GM19351 (cell line): ENCODE measurements at regions not wholly inside any gene's neighbourhood (a gene's known extent, or its start where the extent isn't known, plus 50 kb on each side); places are given as distances from the start of the nearest gene placed in this dataset.
"Not testable (repeated sequence)": the region's sequence is repeated elsewhere in the genome, so short reads cannot be mapped to it uniquely, and the experiment has no call there.

Experiments
- ATAC-seq: cut with Tn5 transposase; IDR thresholded peaks from one replicate; pipeline ENCODE4 v1.9.1; 2021; ENCODE audit warnings: mild to moderate bottlenecking, moderate library complexity; ENCODE audit not compliant: unreplicated experiment

DNA sequence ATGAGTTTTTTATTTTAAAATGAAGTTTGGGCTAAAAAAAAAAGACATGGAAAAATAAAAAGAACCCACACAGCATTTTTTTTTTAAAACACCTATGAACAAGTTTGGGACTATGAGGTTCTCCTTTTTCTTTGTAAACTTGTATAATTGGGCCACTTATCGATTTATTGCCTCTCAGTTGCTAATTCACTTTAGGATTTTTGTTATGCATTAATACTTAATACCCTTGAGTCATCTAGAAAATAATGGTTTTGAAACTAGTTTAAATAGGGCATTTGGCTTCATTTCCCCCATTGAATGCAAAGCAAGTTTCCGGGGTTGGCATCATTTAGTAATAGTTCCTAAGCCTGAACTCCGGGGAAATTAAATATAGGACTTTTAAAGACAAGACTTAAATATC lies 312.8 kb upstream of the RGS6 start:
- no peak for ATAC-seq

DNA sequence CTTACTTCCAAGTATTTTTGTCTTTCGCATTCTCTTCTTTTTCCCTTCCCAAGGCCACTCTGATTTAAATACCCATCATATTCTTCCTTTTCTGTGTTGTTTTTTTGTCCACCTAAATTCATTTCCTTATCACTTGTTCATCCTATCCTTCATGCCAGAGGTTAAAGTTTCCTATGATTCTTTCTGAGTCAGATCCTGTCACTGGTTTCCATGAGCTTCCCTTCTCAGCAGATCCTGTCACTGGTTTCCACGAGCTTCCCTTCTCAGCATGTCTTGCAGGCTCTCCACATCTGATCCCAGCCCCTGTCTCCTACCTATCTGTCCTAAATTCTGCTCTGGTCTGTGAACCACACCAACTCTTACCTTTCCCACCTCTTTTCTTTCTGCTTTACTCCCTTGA lies 311.8 kb upstream of the RGS6 start:
- ATAC-seq, result no peak

DNA sequence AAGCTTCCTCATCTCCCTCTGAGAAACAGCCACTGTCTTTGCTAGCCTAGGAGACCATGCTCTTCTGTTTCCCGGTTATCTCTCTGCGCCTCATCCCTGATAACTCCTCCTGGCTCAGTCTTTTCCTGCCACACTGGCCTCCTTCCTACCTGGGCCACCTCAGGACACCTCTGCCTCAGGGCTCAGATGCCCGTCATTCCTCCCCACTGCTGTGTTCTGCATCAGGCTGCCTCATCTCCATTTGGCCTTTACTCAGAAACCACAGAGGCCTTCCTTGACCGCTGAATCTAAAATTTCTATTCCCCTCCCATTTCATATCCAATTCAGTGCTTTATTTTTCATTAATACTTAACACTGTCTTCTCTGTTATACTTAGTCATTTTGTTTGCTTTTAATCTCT lies 311.0 kb upstream of the RGS6 start:
- no peak for ATAC-seq

DNA sequence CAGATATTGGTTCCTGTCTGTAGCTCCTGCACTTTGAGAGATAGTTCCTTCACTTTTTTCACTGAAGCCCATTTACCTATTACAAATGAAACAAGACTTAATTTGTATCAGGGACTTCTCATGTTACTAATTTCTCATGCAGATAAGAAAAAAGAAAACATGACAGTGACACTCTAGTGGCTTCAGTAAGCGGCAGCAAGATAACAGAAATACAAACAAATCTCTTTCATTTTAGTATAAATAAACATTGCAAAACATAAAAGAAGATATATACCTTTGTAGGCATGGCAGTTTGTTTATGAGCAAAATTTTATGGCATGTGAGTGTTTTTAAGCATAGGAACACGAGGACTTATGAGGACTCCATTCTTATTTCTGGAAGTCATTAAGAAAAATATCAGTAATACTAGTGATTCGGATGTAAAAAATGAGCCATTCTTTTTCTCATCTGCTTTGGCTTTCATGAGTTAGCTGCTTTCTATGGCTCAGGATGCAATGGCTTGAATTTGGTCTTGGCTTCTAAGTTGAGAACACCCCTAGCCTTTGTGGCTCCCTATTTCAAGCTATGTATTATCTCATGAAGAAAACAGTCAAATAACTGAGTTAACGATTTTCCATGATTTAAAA lies 310.1 kb upstream of the RGS6 start:
- ATAC-seq, result no peak

DNA sequence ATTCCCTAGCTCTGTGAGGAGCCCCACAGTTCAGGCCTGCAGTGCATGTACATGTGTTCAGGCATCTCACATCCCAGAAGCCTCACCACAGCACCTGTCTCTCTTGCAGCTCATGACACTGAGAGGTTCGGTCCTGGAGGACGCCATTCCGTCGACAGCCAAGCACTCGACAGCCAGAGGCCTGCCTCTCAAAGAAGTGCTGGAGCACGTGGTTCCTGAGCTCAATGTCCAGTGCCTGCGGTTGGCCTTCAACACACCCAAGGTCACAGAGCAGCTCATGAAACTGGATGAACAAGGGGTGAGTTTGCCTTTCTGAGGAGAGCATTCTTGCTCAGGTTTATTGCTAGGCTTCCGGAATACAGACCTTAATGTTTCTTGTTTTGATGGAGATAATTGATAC lies 308.3 kb upstream of the RGS6 start:
- ATAC-seq, result no peak

DNA sequence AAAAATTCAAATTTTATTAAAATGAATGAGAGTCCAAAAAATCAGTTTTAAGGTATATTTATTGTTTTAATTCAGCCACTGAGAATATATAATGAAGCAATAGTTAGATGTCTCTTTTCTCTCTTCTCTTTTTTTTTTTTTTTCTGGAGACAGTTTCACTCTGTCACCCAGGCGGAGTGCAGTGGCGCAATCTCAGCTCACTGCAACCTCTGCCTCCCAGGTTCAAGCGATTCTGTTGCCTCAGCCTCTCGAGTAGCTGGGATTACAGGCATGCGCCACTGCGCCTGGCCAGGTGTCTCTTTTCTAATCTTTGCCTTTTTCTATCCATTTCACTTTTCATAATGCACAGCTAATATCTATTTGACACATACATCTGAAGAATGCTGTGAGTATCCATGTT lies 307.1 kb upstream of the RGS6 start:
- ATAC-seq, result no peak

DNA sequence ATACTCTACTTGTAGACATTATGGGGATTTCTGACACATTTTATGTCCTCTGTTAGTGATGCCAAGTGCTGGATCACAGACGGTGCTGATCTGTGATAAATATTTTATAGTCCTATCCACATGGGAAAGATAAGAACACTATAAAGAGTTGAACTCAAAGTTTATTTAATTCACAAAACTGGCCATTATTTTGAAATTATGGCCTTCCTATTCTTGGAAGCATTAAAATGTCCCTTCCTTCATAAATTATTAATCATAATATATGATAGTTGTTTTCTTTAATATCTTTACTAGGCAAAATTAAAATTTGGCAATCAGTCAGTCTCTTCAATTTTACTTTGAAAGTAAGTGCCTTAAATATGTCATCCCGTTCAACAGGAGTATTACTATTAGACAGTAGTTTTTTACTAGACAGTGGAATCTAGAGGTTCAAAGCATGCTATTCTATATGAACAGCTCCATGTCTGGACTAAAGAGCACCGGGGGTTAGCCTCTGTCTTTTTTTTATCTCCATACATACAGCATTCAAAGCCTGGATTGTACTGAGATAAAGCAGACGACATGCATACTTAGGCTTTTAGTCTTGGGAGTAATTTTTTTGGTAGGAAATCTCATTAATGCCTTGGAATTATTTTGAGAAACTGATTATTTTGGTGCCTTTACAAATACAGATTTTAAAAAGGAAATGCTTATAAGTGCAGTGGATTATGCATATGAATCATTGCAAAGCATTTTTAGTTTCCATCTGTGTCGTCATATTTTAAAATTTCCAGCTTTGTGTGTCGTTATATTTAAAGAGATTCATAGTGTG lies 306.1 kb upstream of the RGS6 start:
- no peak for ATAC-seq

DNA sequence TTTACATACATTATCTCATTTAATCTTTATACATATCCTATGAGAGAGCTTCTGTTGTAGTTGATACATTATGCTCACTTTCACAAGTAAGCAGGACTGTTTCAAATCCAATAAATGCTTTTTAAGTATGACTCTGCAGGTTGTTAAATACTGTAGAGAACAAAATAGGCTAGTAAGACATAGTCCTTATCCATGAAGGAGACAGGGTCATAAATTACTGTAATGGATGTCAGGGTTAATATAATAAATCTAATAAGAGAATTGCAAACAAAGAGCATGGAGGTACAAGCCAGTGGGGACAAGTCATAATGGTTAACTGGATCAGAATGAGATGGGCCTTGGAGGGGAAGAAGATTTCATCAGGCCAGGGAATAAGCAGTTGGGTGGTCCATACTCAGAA lies 303.8 kb upstream of the RGS6 start:
- no peak for ATAC-seq

DNA sequence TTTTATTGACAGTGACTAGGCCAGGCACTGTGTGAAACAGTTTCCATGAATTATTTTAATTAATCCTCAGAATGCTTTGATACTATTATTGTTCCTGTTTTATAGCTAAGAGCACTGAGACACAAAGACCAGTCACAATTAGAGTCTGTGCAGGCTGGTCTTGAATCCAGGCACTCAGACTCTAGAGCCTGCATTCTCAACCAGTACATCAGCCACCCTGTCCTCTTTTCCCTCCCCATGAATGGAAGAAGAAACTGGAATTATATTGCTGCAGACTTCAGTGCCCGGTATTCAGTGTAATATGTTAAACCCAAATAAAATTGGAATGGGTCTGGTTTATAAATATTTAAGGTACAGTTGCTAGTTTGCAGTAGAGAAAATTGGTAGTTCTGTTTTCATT lies 303.0 kb upstream of the RGS6 start:
- ATAC-seq, result no peak

DNA sequence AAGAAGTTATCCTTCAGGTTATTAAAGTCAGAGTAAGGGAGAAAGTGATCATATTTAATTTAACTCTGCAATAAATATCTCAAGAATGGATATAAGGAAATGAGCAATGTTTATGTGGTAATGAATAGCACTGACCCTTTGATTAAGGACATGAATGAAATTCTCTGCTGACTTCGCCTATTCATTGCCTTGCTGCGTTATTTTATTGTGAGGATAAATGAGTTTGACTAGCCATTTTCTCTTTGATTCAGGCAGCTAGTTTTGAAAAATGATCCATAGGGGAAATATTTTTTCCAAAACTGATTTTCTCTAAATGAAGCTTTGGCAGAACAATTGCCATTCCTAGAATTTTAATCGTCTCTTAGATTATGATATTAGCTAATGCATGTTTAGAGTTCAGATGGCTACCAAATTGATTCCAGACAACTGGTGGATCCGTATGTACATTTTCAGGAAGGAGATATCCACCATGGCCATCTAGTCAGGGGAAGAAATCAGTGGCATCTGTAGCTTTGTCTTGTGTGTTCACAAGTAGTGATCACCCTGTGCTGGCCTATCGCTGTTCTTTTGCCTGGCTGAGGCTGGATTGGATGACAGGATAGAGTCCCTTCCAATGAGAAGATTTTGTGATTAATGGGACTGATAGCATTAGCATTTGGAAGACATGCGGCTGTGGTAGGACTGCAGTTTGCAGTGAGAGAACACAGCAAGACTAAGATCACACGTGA lies 302.3 kb upstream of the RGS6 start:
- ATAC-seq, result no peak

DNA sequence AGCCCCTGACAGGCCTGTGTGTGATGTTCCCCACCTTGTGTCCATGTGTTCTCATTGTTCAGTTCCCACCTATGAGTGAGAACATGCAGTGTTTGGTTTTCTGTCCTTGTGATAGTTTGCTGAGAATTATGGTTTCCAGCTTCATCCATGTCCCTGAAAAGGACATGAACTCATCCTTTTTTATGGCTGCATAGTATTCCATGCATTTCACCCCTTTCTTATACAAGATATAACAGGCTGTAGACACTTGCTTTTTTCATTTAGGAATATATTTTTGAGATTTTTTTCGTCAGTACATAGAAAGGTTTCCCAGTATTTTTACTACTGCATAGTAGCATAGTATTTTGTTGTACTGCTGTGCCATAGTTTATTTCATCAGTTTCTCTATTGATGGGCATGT lies 301.2 kb upstream of the RGS6 start:
- not testable (repeated sequence) for ATAC-seq

DNA sequence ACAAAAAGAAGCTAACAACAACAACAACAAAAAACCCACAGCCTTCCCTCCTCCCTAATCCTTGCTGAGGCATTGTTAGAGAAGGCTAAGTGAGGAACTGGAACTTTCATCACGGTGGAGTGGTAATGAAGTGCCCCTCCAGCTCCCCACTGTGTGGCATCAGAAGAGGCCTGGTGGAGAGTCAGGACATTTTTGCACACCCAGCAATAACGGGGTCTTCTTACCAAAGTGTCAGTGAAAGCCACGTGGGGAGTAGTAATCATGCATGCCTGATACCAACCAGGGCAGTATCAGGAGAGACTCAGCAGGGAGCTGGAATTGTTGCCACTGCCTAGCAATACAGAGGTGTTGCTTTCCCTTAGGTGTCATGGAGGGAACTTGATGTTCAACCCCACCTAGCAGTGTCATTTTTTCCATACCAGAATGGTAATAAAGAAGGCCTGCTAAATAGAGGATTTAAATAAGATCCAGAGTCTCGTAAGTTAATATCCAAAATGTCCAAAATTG lies 299.7 kb upstream of the RGS6 start:
- ATAC-seq, result no peak

DNA sequence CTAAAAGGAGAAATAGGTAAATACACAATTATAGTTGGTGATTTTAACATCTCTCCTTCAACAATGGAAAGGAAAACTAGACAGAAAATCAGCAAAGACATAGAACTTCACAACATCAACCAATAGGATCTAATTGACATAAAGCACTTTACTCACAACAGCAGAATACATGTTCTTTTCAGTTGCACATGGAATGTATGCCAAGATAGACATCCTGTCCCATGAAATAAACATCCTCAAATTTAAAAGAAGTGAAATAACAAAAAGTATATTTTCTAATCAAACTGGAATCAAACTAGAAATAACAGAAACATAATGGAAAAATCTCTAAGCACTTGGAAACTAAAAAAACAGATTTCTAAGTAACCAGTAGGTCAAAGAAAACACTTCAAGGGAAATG lies 296.2 kb upstream of the RGS6 start:
- no peak for ATAC-seq

DNA sequence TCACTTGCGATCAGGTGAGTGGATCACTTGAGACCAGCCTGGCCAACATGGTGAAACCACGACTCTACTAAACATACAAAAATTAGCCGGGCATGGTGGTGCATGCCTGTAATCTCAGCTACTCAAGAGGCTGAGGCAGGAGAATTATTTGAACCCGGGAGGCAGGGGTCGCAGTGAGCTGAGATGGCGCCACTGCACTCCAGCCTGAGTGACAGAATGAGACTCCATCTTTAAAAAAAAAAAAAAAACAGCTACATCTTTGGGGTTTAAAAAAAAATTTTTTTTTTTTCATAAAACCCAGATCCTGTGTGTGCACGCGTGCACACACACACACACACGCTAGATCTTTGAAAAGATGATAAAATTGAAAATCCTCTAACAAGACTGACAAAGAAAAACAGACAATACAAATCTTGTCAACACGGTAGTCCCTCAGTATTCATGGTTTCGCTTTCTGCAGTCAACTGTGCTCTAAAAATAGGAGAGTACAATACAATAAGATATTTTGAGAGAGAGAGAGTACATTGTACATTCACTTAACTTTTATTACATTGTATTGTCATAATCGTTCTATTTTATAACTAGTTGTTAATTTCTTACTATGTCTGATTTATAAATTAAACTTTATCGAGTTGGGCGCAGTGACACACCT lies 295.3 kb upstream of the RGS6 start:
- ATAC-seq, result no peak

DNA sequence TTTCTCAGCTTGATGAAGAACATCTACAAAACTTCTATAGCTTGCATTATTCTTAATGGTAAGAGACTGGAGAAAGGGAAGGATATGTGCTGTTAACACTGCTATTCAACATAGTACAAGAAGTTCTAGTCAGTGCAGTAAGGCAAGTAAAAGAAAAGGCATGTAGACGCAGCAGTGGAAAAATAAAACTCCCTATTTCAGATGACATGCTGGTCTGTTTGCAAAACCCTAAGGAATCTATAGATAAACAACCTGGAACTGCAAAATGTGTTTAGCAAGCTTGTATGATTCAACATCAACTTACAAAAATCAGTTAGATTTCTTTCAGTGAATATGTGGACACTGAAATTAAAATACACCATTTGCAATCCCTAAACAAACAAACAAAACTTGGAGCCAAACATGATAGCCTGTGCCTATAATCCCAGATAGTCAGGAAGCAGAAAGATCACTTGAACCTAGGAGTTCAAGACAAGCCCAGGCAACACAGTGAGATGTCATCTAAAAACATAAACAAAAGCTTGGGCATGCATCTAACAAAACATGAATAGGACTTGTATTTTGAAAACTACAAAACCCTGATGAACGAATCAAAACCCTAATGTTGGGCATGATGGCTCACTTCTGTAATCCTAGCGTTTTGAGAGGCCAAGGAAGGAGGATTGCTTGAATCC lies 293.6 kb upstream of the RGS6 start:
- no peak for ATAC-seq

DNA sequence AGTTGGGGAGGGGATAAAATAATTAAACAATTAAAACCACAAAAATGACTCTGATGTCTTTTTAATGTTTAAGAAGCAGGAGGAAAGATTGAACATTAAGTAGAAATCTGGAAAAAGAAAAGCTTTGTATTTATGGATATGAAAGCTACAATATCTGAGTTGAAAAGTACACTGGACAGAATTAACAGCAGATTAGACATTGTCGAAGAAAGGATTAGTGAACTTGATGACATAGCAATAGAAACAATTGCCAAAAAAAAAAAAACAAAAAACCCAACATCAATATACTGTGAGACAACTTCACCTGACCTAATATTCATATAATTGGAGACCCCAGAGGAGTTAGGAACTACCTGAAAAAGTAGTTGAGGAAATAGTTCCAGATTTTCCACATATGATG lies 289.5 kb upstream of the RGS6 start:
- ATAC-seq, result no peak

DNA sequence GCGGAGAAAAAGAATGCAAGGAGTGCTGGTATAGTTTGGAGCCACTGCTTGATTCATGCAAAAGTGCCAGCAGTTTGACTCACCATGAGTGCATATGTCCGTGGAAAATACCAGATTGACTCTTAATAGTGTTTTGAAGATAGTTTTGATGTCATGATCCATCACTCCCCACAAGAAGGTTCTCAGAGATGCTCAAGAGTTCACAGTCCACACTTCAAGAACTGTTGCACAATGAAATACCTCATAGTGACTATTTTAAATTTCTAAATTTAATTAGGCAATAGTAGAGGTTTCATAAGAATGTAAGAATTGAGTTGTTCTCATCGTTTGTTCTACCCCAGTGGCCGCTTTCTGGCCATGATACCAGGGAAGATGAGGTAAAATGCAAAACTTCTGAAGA lies 286.6 kb upstream of the RGS6 start:
- ATAC-seq, result no peak

DNA sequence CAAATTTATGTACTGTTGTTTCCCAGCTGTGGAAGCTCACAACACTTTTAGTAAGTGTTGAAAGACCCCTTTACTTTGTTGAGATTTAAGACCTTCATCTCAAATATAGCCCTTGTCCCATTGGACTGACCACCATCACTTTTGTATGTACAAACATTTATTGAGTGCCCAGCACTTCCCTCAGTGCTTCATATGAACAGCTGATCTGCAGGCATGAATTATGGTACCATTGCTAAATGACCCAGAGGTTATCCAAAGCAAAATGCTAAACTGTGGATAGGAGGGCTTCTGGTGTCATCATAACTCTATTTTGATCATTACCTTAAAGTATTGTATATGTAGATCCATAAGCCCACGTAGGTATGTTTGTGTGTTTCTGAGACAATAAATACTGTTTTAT lies 285.7 kb upstream of the RGS6 start:
- ATAC-seq, result no peak

DNA sequence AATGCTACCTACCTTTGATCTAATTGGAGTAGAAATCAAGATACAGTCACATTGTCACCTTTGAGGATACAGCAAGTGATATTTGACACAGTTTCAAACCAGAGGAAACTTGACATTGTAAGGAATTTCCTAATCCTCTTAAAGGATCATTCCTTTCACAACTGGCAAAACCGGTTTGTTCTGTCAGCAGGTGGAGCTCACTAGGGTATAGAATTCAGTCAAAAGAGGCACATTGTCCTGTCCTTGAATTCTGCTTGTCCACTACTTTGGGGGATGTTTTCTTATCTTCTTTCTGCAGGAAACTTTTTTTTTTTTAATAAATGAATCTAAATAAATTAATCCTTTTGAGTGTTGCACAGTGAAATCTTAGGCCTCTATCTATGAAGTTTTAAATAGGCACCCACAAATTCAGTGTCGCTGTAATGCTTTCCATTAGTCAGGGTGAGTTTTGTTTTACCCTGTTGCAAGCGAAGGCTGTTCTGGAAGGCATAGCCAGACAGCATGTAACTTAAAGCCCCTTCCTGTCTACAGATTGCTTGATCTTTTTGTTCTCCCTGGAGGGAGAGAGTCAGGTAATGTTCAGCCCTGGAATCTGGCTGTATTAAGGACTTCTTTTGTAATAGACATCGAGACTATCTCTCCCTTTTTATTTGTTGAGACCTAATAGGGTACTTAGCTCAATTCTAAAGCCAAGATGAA lies 285.0 kb upstream of the RGS6 start:
- ATAC-seq, result no peak

DNA sequence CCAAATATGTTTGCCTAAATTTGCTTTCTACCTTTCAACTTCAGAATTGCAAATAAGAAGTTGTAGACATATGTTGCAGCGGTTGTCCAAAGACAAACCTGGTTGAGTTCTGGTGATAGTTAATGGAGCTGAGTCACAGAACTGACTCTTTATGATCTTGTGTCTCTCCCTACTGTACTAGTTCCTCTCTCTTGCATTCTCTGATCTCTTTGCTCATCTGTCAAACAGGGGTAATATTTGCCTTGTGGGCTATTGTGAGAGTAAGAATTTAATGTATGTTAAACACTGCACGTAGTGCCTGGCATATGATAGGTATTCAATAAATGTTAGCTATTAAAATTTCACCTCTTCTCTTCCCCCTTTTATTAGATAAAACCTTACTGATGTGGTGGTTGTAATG lies 283.5 kb upstream of the RGS6 start:
- ATAC-seq, result no peak
